ENCODE measurements at regions not wholly inside any gene's neighbourhood (a gene's known extent, or its start where the extent isn't known, plus 50 kb on each side); places are given as distances from the start of the nearest gene placed in this dataset.

GRCh38 chr1:18554099-18554498, 73.4 kb downstream of the KLHDC7A start:
- H3K9me1 ChIP-seq (replicated peaks; ENCODE audit: control insufficient read depth, extremely low read depth, insufficient read depth, low read length), result no peaks in the 10 kb centered on the region
- H3K36me3 ChIP-seq (ENCODE audit: control insufficient read depth in 2 of 2, extremely low read depth in 1 of 2, insufficient read depth in 2 of 2, low read length in 2 of 2), result no peaks in the 10 kb centered on the region
- H3K9ac ChIP-seq (replicated peaks; ENCODE audit: extremely low read depth, insufficient read depth, low read length), result no peak overlapping the region
- ChIA-PET POLR2A (no interaction called here), CTCF (no interaction called here)
- H3K9me3 ChIP-seq (replicated peaks; ENCODE audit: control insufficient read depth, insufficient read depth, low read length), result no peaks in the 10 kb centered on the region
- DNase-seq (ENCODE audit: low read depth, low spot score) (no peak), FAIRE-seq (no peak)
- no peak for TF ChIP-seq GATA2 (IDR thresholded peaks at IDR 0.05; ENCODE audit: insufficient read depth, insufficient read length, low read depth, low read length)
- no peak overlapping the region for H3K27ac ChIP-seq (ENCODE audit: insufficient read depth, low read depth, low read length)
- no peak overlapping the region for H2AFZ ChIP-seq (ENCODE audit: low read depth, low read length)
- dilution Hi-C loops (cut with MboI; ENCODE audit: extremely low pct_ligation_motif_present, low sequenced_read_pairs), result no loop called here
- H3K4me2 ChIP-seq (ENCODE audit: insufficient read depth, low read length), result no peak overlapping the region
- no peaks in the 10 kb centered on the region for H3K4me1 ChIP-seq (ENCODE audit: control insufficient read depth, extremely low read depth, insufficient read depth, low read length)
- intact Hi-C loops (cut with micrococcal nuclease), result no loop called here
- H3K79me2 ChIP-seq (ENCODE audit: control insufficient read depth, insufficient read depth, low read length), result no peaks in the 10 kb centered on the region
- H4K20me1 ChIP-seq (replicated peaks; ENCODE audit: control insufficient read depth, extremely low read depth, insufficient read depth, low read length), result no peaks in the 10 kb centered on the region
- no TSS peak for BruUV-seq (replicated peaks)
- no peak overlapping the region for H3K4me3 ChIP-seq (replicated peaks in 1 of 3; ENCODE audit: insufficient read depth in 1 of 3, low read depth in 1 of 3, low read length in 3 of 3)
- H3K27me3 ChIP-seq (ENCODE audit: control insufficient read depth in 2 of 2, insufficient read depth in 2 of 2, low read length in 2 of 2), result no peaks in the 10 kb centered on the region

- Histone ChIP-seq H3K9me1 (replicated peaks; ENCODE audit: control insufficient read depth, extremely low read depth, insufficient read depth, low read length) (no peaks in the 10 kb centered on the region), H3K27me3 (ENCODE audit: control insufficient read depth in 2 of 2, insufficient read depth in 2 of 2, low read length in 2 of 2) (no peaks in the 10 kb centered on the region), H3K9ac (replicated peaks; ENCODE audit: extremely low read depth, insufficient read depth, low read length) (no peak overlapping the region), H3K79me2 (ENCODE audit: control insufficient read depth, insufficient read depth, low read length) (no peaks in the 10 kb centered on the region), H3K4me2 (ENCODE audit: insufficient read depth, low read length) (no peak overlapping the region), H3K36me3 (ENCODE audit: control insufficient read depth in 2 of 2, extremely low read depth in 1 of 2, insufficient read depth in 2 of 2, low read length in 2 of 2) (no peaks in the 10 kb centered on the region), H3K4me1 (ENCODE audit: control insufficient read depth, extremely low read depth, insufficient read depth, low read length) (no peaks in the 10 kb centered on the region), H3K27ac (ENCODE audit: insufficient read depth, low read depth, low read length) (no peak overlapping the region), H2AFZ (ENCODE audit: low read depth, low read length) (no peak overlapping the region), H3K4me3 (replicated peaks in 1 of 3; ENCODE audit: insufficient read depth in 1 of 3, low read depth in 1 of 3, low read length in 3 of 3) (no peak overlapping the region), H3K9me3 (replicated peaks; ENCODE audit: control insufficient read depth, insufficient read depth, low read length) (no peaks in the 10 kb centered on the region), H4K20me1 (replicated peaks; ENCODE audit: control insufficient read depth, extremely low read depth, insufficient read depth, low read length) (no peaks in the 10 kb centered on the region)
- no TSS peak for BruUV-seq (replicated peaks)
- CTCF ChIA-PET, result interaction anchor here (2.1 to 2.3 kb wide), 2 partner anchors 21 to 27 kb away, joined by 8 to 40 read pairs; no protein-coding TSS in a partner anchor
- intact Hi-C loops (cut with micrococcal nuclease), result no loop called here
- TF ChIP-seq FOS (IDR thresholded peaks at IDR 0.05; ENCODE audit: borderline replicate concordance, insufficient read depth, low read length), result no peak
- TF ChIP-seq POLR2AphosphoS5 (IDR thresholded peaks at IDR 0.05; ENCODE audit: insufficient read depth, low read depth, low read length), result no peak
- no peak for TF ChIP-seq MYC (IDR thresholded peaks at IDR 0.05; ENCODE audit: low read depth, low read length)
- no peak for TF ChIP-seq JUN (IDR thresholded peaks at IDR 0.05; ENCODE audit: borderline replicate concordance, insufficient read depth, insufficient read length, low read depth)
- TF ChIP-seq GATA2 (IDR thresholded peaks at IDR 0.05; ENCODE audit: insufficient read depth, insufficient read length, low read depth, low read length), result no peak
- no peak for TF ChIP-seq EZH2 (IDR thresholded peaks at IDR 0.05; ENCODE audit: borderline replicate concordance, low read depth, low read length, severe bottlenecking)
- TF ChIP-seq POLR2A (IDR thresholded peaks at IDR 0.05; ENCODE audit: low read depth, low read length), result no peak
- TF ChIP-seq MAX (IDR thresholded peaks at IDR 0.05; ENCODE audit: insufficient read depth, insufficient read length), result no peak
- no peak for TF ChIP-seq CTCF (IDR thresholded peaks at IDR 0.05; ENCODE audit: extremely low read depth in 1 of 2, insufficient read depth in 1 of 2, low read depth in 1 of 2, low read length in 2 of 2)
- no peak for FAIRE-seq
- DNase-seq (ENCODE audit: low read depth, low spot score), result no peak
- POLR2A ChIA-PET, result no interaction called here
- dilution Hi-C loops (cut with MboI; ENCODE audit: extremely low pct_ligation_motif_present, low sequenced_read_pairs), result no loop called here
These were observed 73.9 kb downstream of the KLHDC7A start for GRCh38 chr1:18554597-18554996.
